ENCODE measurements at regions not wholly inside any gene's neighbourhood (a gene's known extent, or its start where the extent isn't known, plus 50 kb on each side); places are given as distances from the start of the nearest gene placed in this dataset.

GRCh38 chr4:96844858-96845490 lies 1005.1 kb downstream of the PDHA2 start:
- Mint-ChIP-seq H3K27me3 (no peaks in the 10 kb centered on the region), H3K27ac (no peak overlapping the region), H3K36me3 (no peaks in the 10 kb centered on the region), H3K4me1 (no peaks in the 10 kb centered on the region), H3K9me3 (peaks cover 2% of the 10 kb centered on the region), H3K4me3 (no peak overlapping the region)
- ATAC-seq, result no peak

GRCh38 chr4:96845819-96846218 lies 1005.9 kb downstream of the PDHA2 start:
- no peaks in the 10 kb centered on the region for H3K4me1 Mint-ChIP-seq
- H3K9me3 Mint-ChIP-seq, result peaks cover 2% of the 10 kb centered on the region
- H3K27me3 Mint-ChIP-seq, result no peaks in the 10 kb centered on the region
- no peak overlapping the region for H3K27ac Mint-ChIP-seq
- no peak for ATAC-seq
- no peak overlapping the region for H3K4me3 Mint-ChIP-seq
- H3K36me3 Mint-ChIP-seq, result no peaks in the 10 kb centered on the region

DNA sequence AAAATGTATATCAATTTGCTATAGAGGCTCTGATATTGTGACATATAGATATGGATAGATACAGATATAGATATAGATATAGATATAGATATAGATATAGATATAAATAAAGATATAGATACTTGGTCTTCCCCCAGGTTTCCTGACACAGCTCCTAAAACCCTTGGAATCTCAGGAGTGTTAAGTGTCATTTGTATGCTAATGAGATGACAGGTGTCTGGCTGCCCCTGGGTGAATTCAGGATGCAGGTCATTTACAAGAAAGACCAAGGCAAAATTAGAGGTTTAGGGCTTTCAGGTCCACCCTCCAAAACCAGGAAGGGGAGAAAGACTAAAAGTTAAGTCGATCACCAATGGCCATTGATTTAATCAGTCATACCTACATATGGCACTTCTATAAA lies 1034.8 kb downstream of the PDHA2 start:
- no peak overlapping the region for H3K4me3 Mint-ChIP-seq
- H3K36me3 Mint-ChIP-seq, result no peaks in the 10 kb centered on the region
- no peak overlapping the region for H3K27ac Mint-ChIP-seq
- no peaks in the 10 kb centered on the region for H3K27me3 Mint-ChIP-seq
- H3K4me1 Mint-ChIP-seq, result no peaks in the 10 kb centered on the region
- peaks cover 5% of the 10 kb centered on the region for H3K9me3 Mint-ChIP-seq
- no peak for ATAC-seq

DNA sequence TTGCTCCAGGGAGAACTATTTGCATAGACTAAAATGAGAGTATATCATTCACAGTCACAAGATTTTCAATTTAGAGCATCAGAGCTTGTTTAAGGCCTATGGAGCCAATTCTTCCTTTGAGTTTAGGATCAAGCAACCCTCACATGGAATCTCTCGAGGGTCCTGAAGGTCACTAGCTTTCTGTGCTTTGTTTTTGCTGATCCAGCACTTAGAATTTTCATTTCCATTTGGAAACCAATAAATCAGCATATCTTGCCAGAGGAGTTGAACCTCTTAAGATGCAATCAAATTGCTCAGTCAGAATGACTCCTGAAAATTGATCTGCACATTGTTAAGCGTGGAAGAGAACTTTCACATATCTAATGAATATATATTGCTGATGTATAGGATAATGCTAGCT lies 1039.6 kb downstream of the PDHA2 start:
- H3K4me3 Mint-ChIP-seq, result no peak overlapping the region

GRCh38 chr4:96887857-96888256 lies 1048.0 kb downstream of the PDHA2 start:
- H3K9me3 Mint-ChIP-seq, result peaks cover 7% of the 10 kb centered on the region
- H3K4me1 Mint-ChIP-seq, result no peaks in the 10 kb centered on the region
- H3K4me3 Mint-ChIP-seq, result no peak overlapping the region
- H3K27ac Mint-ChIP-seq, result no peak overlapping the region
- H3K27me3 Mint-ChIP-seq, result no peaks in the 10 kb centered on the region
- H3K36me3 Mint-ChIP-seq, result no peaks in the 10 kb centered on the region
- no peak for ATAC-seq

More for the DNA sequence above, 1039.6 kb downstream of the PDHA2 start:
- H3K27me3 Mint-ChIP-seq, result no peaks in the 10 kb centered on the region
- H3K4me1 Mint-ChIP-seq, result no peaks in the 10 kb centered on the region
- H3K9me3 Mint-ChIP-seq, result peaks cover 5% of the 10 kb centered on the region
- no peak overlapping the region for H3K27ac Mint-ChIP-seq
- H3K36me3 Mint-ChIP-seq, result no peaks in the 10 kb centered on the region
- ATAC-seq, result no peak

DNA sequence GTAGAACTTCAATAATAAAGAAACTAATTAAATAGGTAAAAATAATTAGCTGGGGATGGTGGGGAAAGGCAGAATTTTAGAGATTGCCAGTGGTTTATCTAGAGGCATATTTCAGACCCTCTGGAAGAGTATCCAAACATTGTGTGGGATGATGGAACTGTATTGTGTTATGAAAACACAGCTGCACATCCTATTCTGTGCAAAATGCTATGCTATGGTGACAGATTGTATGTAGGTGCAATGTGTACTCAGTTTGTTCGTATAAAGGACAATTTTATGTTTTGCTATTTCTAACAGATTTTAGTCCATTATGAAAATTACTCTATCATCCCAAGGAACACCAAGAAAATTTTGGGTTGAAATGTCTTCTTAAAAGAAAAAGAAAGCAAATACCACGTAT lies 1054.7 kb downstream of the PDHA2 start:
- Mint-ChIP-seq H3K9me3 (peaks cover 7% of the 10 kb centered on the region), H3K27ac (no peak overlapping the region), H3K27me3 (no peaks in the 10 kb centered on the region), H3K36me3 (no peaks in the 10 kb centered on the region), H3K4me3 (no peak overlapping the region), H3K4me1 (no peaks in the 10 kb centered on the region)
- ATAC-seq, result no peak

DNA sequence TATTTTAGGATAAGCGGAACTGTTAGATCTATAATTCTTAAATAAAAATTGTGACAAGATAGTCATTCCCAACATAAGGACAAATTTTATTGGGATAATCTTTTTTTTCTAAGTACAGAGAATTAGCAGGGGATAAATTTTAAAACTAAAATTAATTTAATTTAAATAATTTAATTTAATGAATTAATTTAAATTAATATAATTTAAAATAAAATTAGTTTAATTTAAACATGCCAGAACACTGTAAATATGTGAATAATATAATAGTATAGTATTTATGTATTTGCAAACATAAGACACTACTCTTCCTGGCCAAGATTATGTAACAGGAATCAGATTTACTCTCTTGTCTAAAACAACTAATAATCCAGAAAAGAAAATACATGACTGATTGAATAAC lies 1055.9 kb downstream of the PDHA2 start:
- Mint-ChIP-seq H3K4me1 (no peaks in the 10 kb centered on the region), H3K27ac (no peak overlapping the region), H3K36me3 (no peaks in the 10 kb centered on the region), H3K27me3 (no peaks in the 10 kb centered on the region), H3K9me3 (peaks cover 4% of the 10 kb centered on the region), H3K4me3 (no peak overlapping the region)
- no peak for ATAC-seq

DNA sequence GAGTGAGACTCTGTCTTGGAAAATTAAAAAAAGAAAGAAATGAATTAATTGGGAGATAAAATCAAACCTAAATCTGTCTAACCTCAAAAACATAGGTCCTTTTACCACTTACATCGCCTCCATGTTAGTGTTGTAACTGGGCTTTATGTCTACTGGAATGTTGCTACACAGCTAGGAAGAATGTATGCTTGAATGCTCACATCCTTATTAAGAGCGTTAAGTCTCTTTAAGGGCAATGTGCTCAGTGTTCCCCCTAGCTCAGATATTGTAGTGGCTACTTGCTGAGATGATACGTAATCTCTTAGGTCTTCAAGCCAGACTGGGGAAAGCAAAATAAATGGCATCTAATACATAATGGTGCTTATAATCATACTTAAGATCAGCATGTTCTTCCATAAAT lies 1072.8 kb downstream of the PDHA2 start:
- peaks cover 6% of the 10 kb centered on the region for H3K9me3 Mint-ChIP-seq
- ATAC-seq, result no peak
- H3K4me1 Mint-ChIP-seq, result no peaks in the 10 kb centered on the region

GRCh38 chr4:96913441-96914080 lies 1073.7 kb downstream of the PDHA2 start:
- Mint-ChIP-seq H3K27ac (no peak overlapping the region), H3K9me3 (peaks cover 3% of the 10 kb centered on the region), H3K36me3 (no peaks in the 10 kb centered on the region), H3K4me1 (no peaks in the 10 kb centered on the region), H3K27me3 (no peaks in the 10 kb centered on the region), H3K4me3 (no peak overlapping the region)
- no peak for ATAC-seq

More for the DNA sequence above, 1072.8 kb downstream of the PDHA2 start:
- Mint-ChIP-seq H3K27ac (no peak overlapping the region), H3K4me3 (no peak overlapping the region), H3K36me3 (no peaks in the 10 kb centered on the region), H3K27me3 (no peaks in the 10 kb centered on the region)

- Mint-ChIP-seq H3K27ac (no peak overlapping the region), H3K4me1 (no peaks in the 10 kb centered on the region), H3K36me3 (no peaks in the 10 kb centered on the region), H3K9me3 (peaks cover 3% of the 10 kb centered on the region), H3K4me3 (no peak overlapping the region), H3K27me3 (no peaks in the 10 kb centered on the region)
- no peak for ATAC-seq
Measured at GRCh38 chr4:96916711-96917110, 1076.8 kb downstream of the PDHA2 start.

DNA sequence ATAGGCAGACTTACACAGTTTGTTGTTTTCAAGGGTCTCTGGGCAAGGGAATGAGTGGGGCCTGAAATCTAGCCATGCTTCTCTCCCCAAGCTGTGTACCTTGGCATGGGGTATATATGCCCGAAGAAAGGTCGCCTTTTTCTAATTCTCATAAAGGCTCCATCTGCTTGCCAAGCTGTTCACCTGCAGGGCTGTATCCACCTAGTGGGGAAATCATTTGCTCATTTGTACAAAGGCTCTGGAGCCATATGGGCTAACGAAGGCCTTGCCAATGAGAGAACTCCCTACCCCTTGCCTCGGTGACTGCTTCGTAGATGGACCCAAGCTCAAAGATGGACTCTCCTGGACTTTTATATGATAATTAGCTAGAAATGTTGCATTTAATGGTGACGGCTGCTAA lies 1097.0 kb downstream of the PDHA2 start:
- no peak overlapping the region for H3K27ac Mint-ChIP-seq
- H3K4me1 Mint-ChIP-seq, result no peaks in the 10 kb centered on the region
- no peaks in the 10 kb centered on the region for H3K36me3 Mint-ChIP-seq
- H3K4me3 Mint-ChIP-seq, result no peak overlapping the region
- no peaks in the 10 kb centered on the region for H3K27me3 Mint-ChIP-seq
- H3K9me3 Mint-ChIP-seq, result peaks cover 9% of the 10 kb centered on the region
- no peak for ATAC-seq

- Mint-ChIP-seq H3K9me3 (no peaks in the 10 kb centered on the region), H3K27ac (no peak overlapping the region), H3K4me1 (no peaks in the 10 kb centered on the region), H3K36me3 (no peaks in the 10 kb centered on the region), H3K4me3 (no peak overlapping the region), H3K27me3 (no peaks in the 10 kb centered on the region)
- ATAC-seq, result no peak
Measured at GRCh38 chr4:96946552-96946951, 1106.7 kb downstream of the PDHA2 start.

- H3K27ac Mint-ChIP-seq, result no peak overlapping the region
- no peaks in the 10 kb centered on the region for H3K4me1 Mint-ChIP-seq
- H3K9me3 Mint-ChIP-seq, result peaks cover 3% of the 10 kb centered on the region
Measured at GRCh38 chr4:96952610-96953009, 1112.7 kb downstream of the PDHA2 start.

DNA sequence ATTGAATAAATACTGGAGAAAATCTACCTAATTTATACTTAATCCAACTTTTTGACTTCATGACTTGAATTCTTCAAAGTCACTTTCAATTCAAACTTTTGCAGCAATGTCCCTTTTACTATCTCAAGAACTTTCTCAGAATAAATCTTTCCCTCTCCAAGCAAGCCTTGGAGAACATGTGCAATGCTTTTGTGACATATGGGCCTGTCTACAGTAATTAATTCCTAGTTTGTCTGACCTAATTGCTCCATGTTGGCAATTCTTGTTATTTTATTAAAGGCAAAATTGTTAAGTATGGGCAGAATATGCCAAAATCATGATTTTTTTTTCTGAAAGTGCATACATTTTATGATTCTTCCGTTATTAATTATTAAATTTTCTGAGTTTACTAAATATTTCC lies 1115.3 kb downstream of the PDHA2 start:
- no peak overlapping the region for H3K27ac Mint-ChIP-seq
- H3K27me3 Mint-ChIP-seq, result no peaks in the 10 kb centered on the region
- H3K36me3 Mint-ChIP-seq, result no peaks in the 10 kb centered on the region
- ATAC-seq, result no peak
- no peaks in the 10 kb centered on the region for H3K4me1 Mint-ChIP-seq
- peaks cover 3% of the 10 kb centered on the region for H3K9me3 Mint-ChIP-seq
- H3K4me3 Mint-ChIP-seq, result no peak overlapping the region

More at GRCh38 chr4:96952610-96953009, 1112.7 kb downstream of the PDHA2 start:
- H3K4me3 Mint-ChIP-seq, result no peak overlapping the region
- peak; percentile 53 for ATAC-seq
- H3K36me3 Mint-ChIP-seq, result no peaks in the 10 kb centered on the region
- H3K27me3 Mint-ChIP-seq, result no peaks in the 10 kb centered on the region

DNA sequence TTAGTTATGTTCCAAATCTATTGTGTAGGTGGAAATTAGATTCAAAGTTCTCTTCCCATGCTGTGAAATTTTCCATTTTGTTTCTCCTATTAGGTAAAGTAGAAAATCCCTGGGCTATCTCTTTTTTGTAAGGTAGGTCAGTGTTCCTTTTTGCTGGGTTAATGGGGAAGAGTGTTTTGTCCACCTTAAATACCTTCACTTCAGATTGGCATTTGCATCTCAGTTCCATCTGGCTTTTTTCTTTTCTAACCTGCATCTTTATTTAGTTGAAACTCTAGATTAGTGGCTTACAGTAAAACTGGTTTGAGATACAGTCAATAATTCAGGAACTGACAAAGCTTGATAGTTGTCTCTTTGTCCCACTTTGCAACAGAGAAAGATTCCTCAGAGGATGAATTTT lies 1115.8 kb downstream of the PDHA2 start:
- Mint-ChIP-seq H3K4me3 (no peak overlapping the region), H3K27me3 (no peaks in the 10 kb centered on the region), H3K36me3 (no peaks in the 10 kb centered on the region), H3K9me3 (peaks cover 3% of the 10 kb centered on the region), H3K4me1 (no peaks in the 10 kb centered on the region), H3K27ac (no peak overlapping the region)
- no peak for ATAC-seq

GRCh38 chr4:96969455-96969854 lies 1129.6 kb downstream of the PDHA2 start:
- ATAC-seq, result no peak
- Mint-ChIP-seq H3K36me3 (no peaks in the 10 kb centered on the region), H3K27me3 (no peaks in the 10 kb centered on the region), H3K4me3 (no peak overlapping the region), H3K9me3 (peaks cover 3% of the 10 kb centered on the region), H3K27ac (no peak overlapping the region), H3K4me1 (no peaks in the 10 kb centered on the region)

Measured in stimulated activated memory B cell treated with anti-CD40 and anti-IgM and Interleukin-4, amounts not matched to agents 10 μg/mL and 1 μg/mL and 100 μg/mL, for 72 hours (primary cell).